ENCODE measurements at regions not wholly inside any gene's neighbourhood (a gene's known extent, or its start where the extent isn't known, plus 50 kb on each side); places are given as distances from the start of the nearest gene placed in this dataset.
"Not testable (repeated sequence)": the region's sequence is repeated elsewhere in the genome, so short reads cannot be mapped to it uniquely, and the experiment has no call there.

GRCh38 chr13:50425772-50426171 is 410.5 kb downstream of the KCNRG start:
- TF ChIP-seq CSDC2 (CRISPR knock-in tag; IDR thresholded peaks at IDR 0.05) (no peak), ZNF8 (CRISPR knock-in tag; IDR thresholded peaks at IDR 0.05) (no peak), ESRRG (CRISPR knock-in tag; IDR thresholded peaks at IDR 0.05) (no peak), ZNF70 (CRISPR knock-in tag; IDR thresholded peaks at IDR 0.05) (no peak), POU6F1 (CRISPR knock-in tag; IDR thresholded peaks at IDR 0.05; ENCODE audit: borderline replicate concordance, low read depth) (no peak), OSR1 (CRISPR knock-in tag; IDR thresholded peaks at IDR 0.05) (no peak), TSHZ2 (CRISPR knock-in tag; IDR thresholded peaks at IDR 0.05) (no peak), BACH2 (CRISPR knock-in tag; IDR thresholded peaks at IDR 0.05; ENCODE audit: borderline replicate concordance) (no peak), PPARA (CRISPR knock-in tag; IDR thresholded peaks at IDR 0.05; ENCODE audit: borderline replicate concordance) (no peak), CREB5 (CRISPR knock-in tag; IDR thresholded peaks at IDR 0.05; ENCODE audit: low read depth) (no peak), PATZ1 (CRISPR knock-in tag; IDR thresholded peaks at IDR 0.05; ENCODE audit: borderline replicate concordance) (no peak), ISL1 (CRISPR knock-in tag; IDR thresholded peaks at IDR 0.05) (no peak), GLIS3 (CRISPR knock-in tag; IDR thresholded peaks at IDR 0.05) (no peak), ZNF565 (CRISPR knock-in tag; conservative IDR thresholded peaks at IDR 0.05; ENCODE audit: low read depth) (no peak), TOX (CRISPR knock-in tag; IDR thresholded peaks at IDR 0.05; ENCODE audit: borderline replicate concordance) (no peak), ZC3H10 (CRISPR knock-in tag; IDR thresholded peaks at IDR 0.05) (no peak), SNAI2 (CRISPR knock-in tag; IDR thresholded peaks at IDR 0.05) (no peak), CSRNP3 (CRISPR knock-in tag; IDR thresholded peaks at IDR 0.05) (no peak)
- no peak for ATAC-seq

GRCh38 chr13:50426927-50427326 is 411.7 kb downstream of the KCNRG start:
- TF ChIP-seq ARNTL (CRISPR knock-in tag; IDR thresholded peaks at IDR 0.05; ENCODE audit: borderline replicate concordance, low read depth) = no peak
- no peak for TF ChIP-seq PATZ1 (CRISPR knock-in tag; IDR thresholded peaks at IDR 0.05; ENCODE audit: borderline replicate concordance)
- no peak for TF ChIP-seq ZFP3 (CRISPR knock-in tag; IDR thresholded peaks at IDR 0.05)
- no peak for TF ChIP-seq POU6F1 (CRISPR knock-in tag; IDR thresholded peaks at IDR 0.05; ENCODE audit: borderline replicate concordance, low read depth)
- TF ChIP-seq TSHZ2 (CRISPR knock-in tag; IDR thresholded peaks at IDR 0.05) = no peak
- TF ChIP-seq BACH2 (CRISPR knock-in tag; IDR thresholded peaks at IDR 0.05; ENCODE audit: borderline replicate concordance) = no peak
- TF ChIP-seq OSR1 (CRISPR knock-in tag; IDR thresholded peaks at IDR 0.05) = no peak
- no peak for TF ChIP-seq ZNF565 (CRISPR knock-in tag; conservative IDR thresholded peaks at IDR 0.05; ENCODE audit: low read depth)
- no peak for ATAC-seq

- not testable (repeated sequence) for ATAC-seq
Observed at GRCh38 chr13:50427511-50427910, 412.3 kb downstream of the KCNRG start.

Measured in SK-N-SH treated with all-trans-retinoic acid at 6 μM for 48 hours (cell line).